PC-3 (cell line): ENCODE measurements at regions not wholly inside any gene's neighbourhood (a gene's known extent, or its start where the extent isn't known, plus 50 kb on each side); places are given as distances from the start of the nearest gene placed in this dataset.

ENCODE experiments used
- ATAC-seq: fragments of 200-7000 bp; cut with Tn5 transposase; 2 replicates; pipeline ENCODE4 v1.9.1; 2020; ENCODE audit warnings: mild to moderate bottlenecking, moderate library complexity
- BruUV-seq: library from RNA; stranded (reverse); fragments of 400-500 nt; replicated peaks from 2 replicates; lab custom pipeline; 2021; lab: Mats Ljungman, UMichigan
- CTCF ChIA-PET: fragments of 300-600 bp; sonication (Branson Sonifier 250); formaldehyde crosslinking; loops from one replicate; lab custom pipeline; 2022; ENCODE audit warnings: antibody characterized with exemption; lab: Charles Lee
- POLR2A ChIA-PET: fragments of 300-600 bp; sonication (Branson Sonifier 250); formaldehyde crosslinking; loops from one replicate; lab custom pipeline; 2022; ENCODE audit warnings: antibody characterized with exemption; ENCODE audit not compliant: unreplicated experiment; lab: Charles Lee
- DNase-seq: peaks from one replicate; pipeline ENCODE4 v3.0.0-alpha.2; 2015
- H2AFZ ChIP-seq: fragments of 300-600 bp; sonication (generic); 2 replicates; pipeline ENCODE4 v1.6.0; 2016; ENCODE audit warnings: antibody characterized with exemption, low read length
- H3F3A ChIP-seq: fragments of 300-600 bp; sonication (generic); one replicate; pipeline ENCODE4 v1.6.0; 2017; ENCODE audit warnings: antibody characterized with exemption, low read length, control low read depth, mild to moderate bottlenecking; ENCODE audit not compliant: unreplicated experiment
- H3K27ac ChIP-seq: fragments of 300-600 bp; sonication (generic); 2 replicates; pipeline ENCODE4 v1.5.1; 2016; ENCODE audit warnings: mild to moderate bottlenecking, low read length
- H3K27me3 ChIP-seq: fragments of 300-600 bp; sonication (generic); 2 replicates; pipeline ENCODE4 v1.6.1; 2016; ENCODE audit warnings: low read length, mixed read lengths
- H3K36me3 ChIP-seq: fragments of 300-600 bp; sonication (generic); 2 replicates; pipeline ENCODE4 v1.6.1; 2016; ENCODE audit warnings: low read depth, mixed run types, low read length, mixed read lengths
- H3K4me1 ChIP-seq: fragments of 300-600 bp; sonication (generic); 2 replicates; pipeline ENCODE4 v1.5.1; 2016; ENCODE audit warnings: low read length; ENCODE audit not compliant: insufficient read depth
- H3K4me2 ChIP-seq: fragments of 300-600 bp; sonication (generic); 2 replicates; pipeline ENCODE4 v1.6.0; 2016; ENCODE audit warnings: low read length
- H3K4me3 ChIP-seq: fragments of 300-600 bp; sonication (generic); 2 replicates; pipeline ENCODE4 v1.5.1; 2016; ENCODE audit warnings: mild to moderate bottlenecking, low read length, mixed read lengths
- H3K79me2 ChIP-seq: fragments of 300-600 bp; sonication (generic); 2 replicates; pipeline ENCODE4 v1.6.1; 2017; ENCODE audit warnings: low read length, mixed read lengths
- H3K9ac ChIP-seq: fragments of 300-600 bp; sonication (generic); 2 replicates; pipeline ENCODE4 v1.6.0; 2016; ENCODE audit warnings: mild to moderate bottlenecking, low read length
- H3K9me2 ChIP-seq: fragments of 300-600 bp; sonication (generic); replicated peaks from 2 replicates; pipeline ENCODE4 v1.6.1; 2016; ENCODE audit warnings: mixed run types, low read length, mixed read lengths
- H3K9me3 ChIP-seq: fragments of 300-600 bp; sonication (generic); 2 replicates; pipeline ENCODE4 v1.6.1; 2016; ENCODE audit warnings: low read length, mixed read lengths
- H4K20me1 ChIP-seq: fragments of 300-600 bp; sonication (generic); 2 replicates; pipeline ENCODE4 v1.6.1; 2016; ENCODE audit warnings: low read length, mixed read lengths
- EZH2 ChIP-seq: fragments of 300-600 bp; sonication (generic); IDR thresholded peaks from one replicate; pipeline ENCODE4 v1.6.1; 2017; ENCODE audit warnings: antibody characterized with exemption, mild to moderate bottlenecking, low read length; ENCODE audit not compliant: unreplicated experiment
- EZH2phosphoT487 ChIP-seq: fragments of 300-600 bp; sonication (generic); IDR thresholded peaks from 2 replicates; pipeline ENCODE4 v1.6.1; 2018; ENCODE audit warnings: mild to moderate bottlenecking, antibody characterized with exemption, low read length, borderline replicate concordance
- intact Hi-C: fragments of 100-400 bp; cut with micrococcal nuclease; formaldehyde crosslinking; loops from 2 replicates; pipeline ENCODE4 v1.9.0; 2023
- TF ChIP-seq, protein P1 (sequence below): fragments of 300-600 bp; sonication (generic); conservative IDR thresholded peaks from 2 replicates; pipeline ENCODE4 v1.5.1; 2017; ENCODE audit warnings: antibody characterized with exemption, low read depth, mild to moderate bottlenecking, low read length

DNA sequence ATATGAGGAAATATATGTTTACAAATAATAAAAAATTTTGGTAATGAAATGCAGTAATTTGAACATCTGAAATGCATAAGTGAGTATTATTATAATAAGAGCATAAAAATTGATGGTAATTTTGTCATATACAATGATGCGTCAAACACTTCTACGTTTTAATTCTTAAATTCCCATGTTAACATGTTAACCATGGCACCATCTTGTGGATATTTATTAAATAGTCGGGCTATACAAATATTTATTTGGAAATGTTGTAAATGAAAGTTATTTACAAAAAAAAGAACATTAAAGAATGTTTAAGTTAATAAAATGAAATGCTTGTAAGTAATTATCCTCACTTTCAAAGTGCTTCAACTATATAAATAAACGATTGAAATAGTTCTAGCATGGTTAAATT lies 57.2 kb upstream of the C1orf185 start:
- peak; percentile 50 for DNase-seq
- H2AFZ ChIP-seq: no peak overlapping the region
- H3K36me3 ChIP-seq: no peaks in the 10 kb centered on the region
- H3K27me3 ChIP-seq: no peaks in the 10 kb centered on the region
- no peaks in the 10 kb centered on the region for H4K20me1 ChIP-seq
- ATAC-seq: no peak
- no peaks in the 10 kb centered on the region for H3F3A ChIP-seq
- H3K4me1 ChIP-seq: no peaks in the 10 kb centered on the region
- H3K4me2 ChIP-seq: no peak overlapping the region
- no peaks in the 10 kb centered on the region for H3K9me2 ChIP-seq
- no peak overlapping the region for H3K4me3 ChIP-seq
- ChIA-PET CTCF (no interaction called here), POLR2A (no interaction called here)
- TF ChIP-seq EZH2: no peak
- TF ChIP-seq, protein P1, sequence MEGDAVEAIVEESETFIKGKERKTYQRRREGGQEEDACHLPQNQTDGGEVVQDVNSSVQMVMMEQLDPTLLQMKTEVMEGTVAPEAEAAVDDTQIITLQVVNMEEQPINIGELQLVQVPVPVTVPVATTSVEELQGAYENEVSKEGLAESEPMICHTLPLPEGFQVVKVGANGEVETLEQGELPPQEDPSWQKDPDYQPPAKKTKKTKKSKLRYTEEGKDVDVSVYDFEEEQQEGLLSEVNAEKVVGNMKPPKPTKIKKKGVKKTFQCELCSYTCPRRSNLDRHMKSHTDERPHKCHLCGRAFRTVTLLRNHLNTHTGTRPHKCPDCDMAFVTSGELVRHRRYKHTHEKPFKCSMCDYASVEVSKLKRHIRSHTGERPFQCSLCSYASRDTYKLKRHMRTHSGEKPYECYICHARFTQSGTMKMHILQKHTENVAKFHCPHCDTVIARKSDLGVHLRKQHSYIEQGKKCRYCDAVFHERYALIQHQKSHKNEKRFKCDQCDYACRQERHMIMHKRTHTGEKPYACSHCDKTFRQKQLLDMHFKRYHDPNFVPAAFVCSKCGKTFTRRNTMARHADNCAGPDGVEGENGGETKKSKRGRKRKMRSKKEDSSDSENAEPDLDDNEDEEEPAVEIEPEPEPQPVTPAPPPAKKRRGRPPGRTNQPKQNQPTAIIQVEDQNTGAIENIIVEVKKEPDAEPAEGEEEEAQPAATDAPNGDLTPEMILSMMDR: peak; percentile 58
- no peak overlapping the region for H3K9ac ChIP-seq
- no peaks in the 10 kb centered on the region for H3K79me2 ChIP-seq
- H3K27ac ChIP-seq: no peak overlapping the region
- no peaks in the 10 kb centered on the region for H3K9me3 ChIP-seq
- BruUV-seq: no TSS peak
- intact Hi-C loops: loop anchor here (2.0 to 5.0 kb wide), 3 partner anchors 118 to 270 kb away; no protein-coding TSS in a partner anchor

DNA sequence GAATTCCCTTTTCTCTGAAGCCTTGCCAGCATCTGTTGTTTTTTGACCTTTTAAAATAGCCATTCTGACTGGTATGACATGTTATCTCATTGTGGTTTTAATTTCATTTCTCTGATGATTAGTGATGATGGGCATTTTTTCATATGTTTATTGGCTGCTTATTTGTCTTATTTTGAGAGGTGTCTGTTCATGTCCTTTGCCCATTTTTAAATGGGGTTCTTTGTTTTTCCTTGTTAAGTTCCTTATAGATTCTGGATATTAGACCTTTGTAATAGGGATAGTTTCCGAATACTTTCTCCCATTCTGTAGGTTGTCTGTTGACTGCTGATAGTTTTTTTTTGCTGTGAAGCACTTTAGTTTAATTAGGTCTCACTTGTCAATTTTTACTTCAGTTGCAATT lies 54.0 kb upstream of the C1orf185 start:
- no peak overlapping the region for H3K4me3 ChIP-seq
- H3K4me1 ChIP-seq: no peaks in the 10 kb centered on the region
- H4K20me1 ChIP-seq: no peaks in the 10 kb centered on the region
- no peak for DNase-seq
- no peaks in the 10 kb centered on the region for H3F3A ChIP-seq
- no peaks in the 10 kb centered on the region for H3K36me3 ChIP-seq
- H3K27me3 ChIP-seq: no peaks in the 10 kb centered on the region
- no peaks in the 10 kb centered on the region for H3K79me2 ChIP-seq
- no peaks in the 10 kb centered on the region for H3K9me2 ChIP-seq
- TF ChIP-seq, protein P1: no peak
- TF ChIP-seq EZH2 (no peak), EZH2phosphoT487 (no peak)
- ChIA-PET CTCF (interaction anchor here (0.7 kb wide), 1 partner anchor 676 kb away, joined by 3 read pairs; no protein-coding TSS in a partner anchor), POLR2A (no interaction called here)
- no peak overlapping the region for H3K9ac ChIP-seq
- no peak overlapping the region for H3K4me2 ChIP-seq
- no peak for ATAC-seq
- no peak overlapping the region for H2AFZ ChIP-seq
- intact Hi-C loops: loop anchor here (5.0 kb wide), 1 partner anchor 121 kb away; no protein-coding TSS in a partner anchor
- BruUV-seq: no TSS peak
- H3K9me3 ChIP-seq: no peaks in the 10 kb centered on the region
- no peak overlapping the region for H3K27ac ChIP-seq

DNA sequence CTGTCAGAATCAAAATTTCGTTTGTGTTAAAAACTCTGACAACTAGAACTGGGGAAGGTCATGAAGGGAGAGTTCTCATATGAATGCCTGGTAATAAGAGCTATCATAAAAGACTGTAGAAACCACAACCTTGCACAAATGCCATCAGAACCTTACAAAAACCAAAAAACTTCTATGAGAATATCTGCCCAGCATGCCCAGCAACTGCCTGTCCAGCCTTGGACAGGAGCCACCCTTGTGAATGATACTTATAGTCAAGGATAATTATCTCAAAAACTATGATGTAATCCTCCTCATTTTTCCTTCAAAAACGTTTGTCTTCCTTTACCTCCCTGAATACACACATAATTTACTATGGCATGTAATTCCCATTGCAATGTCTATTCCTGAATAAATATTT lies 53.4 kb upstream of the C1orf185 start:
- Histone ChIP-seq H3K9me3 (no peaks in the 10 kb centered on the region), H3K4me3 (no peak overlapping the region), H3K79me2 (no peaks in the 10 kb centered on the region), H3F3A (no peaks in the 10 kb centered on the region), H3K36me3 (no peaks in the 10 kb centered on the region), H3K4me2 (no peak overlapping the region), H3K4me1 (no peaks in the 10 kb centered on the region), H2AFZ (no peak overlapping the region), H3K27ac (no peak overlapping the region), H3K9ac (no peak overlapping the region), H3K9me2 (no peaks in the 10 kb centered on the region), H4K20me1 (no peaks in the 10 kb centered on the region), H3K27me3 (no peaks in the 10 kb centered on the region)
- ChIA-PET CTCF (interaction anchor here (0.7 kb wide), 1 partner anchor 677 kb away, joined by 3 read pairs; no protein-coding TSS in a partner anchor), POLR2A (no interaction called here)
- intact Hi-C loops: loop anchor here (5.0 kb wide), 1 partner anchor 121 kb away; no protein-coding TSS in a partner anchor
- DNase-seq (no peak), ATAC-seq (no peak)
- no TSS peak for BruUV-seq
- TF ChIP-seq, protein P1: no peak
- TF ChIP-seq EZH2: no peak
- TF ChIP-seq EZH2phosphoT487: no peak
